ENCODE measurements at regions not wholly inside any gene's neighbourhood (a gene's known extent, or its start where the extent isn't known, plus 50 kb on each side); places are given as distances from the start of the nearest gene placed in this dataset.

GRCh38 chr7:46215987-46216567 is 295.0 kb upstream of the IGFBP3 start:
- no peak for DNase-seq

- DNase-seq: no peak
These were observed 293.5 kb upstream of the IGFBP3 start for GRCh38 chr7:46214526-46214925.

DNA sequence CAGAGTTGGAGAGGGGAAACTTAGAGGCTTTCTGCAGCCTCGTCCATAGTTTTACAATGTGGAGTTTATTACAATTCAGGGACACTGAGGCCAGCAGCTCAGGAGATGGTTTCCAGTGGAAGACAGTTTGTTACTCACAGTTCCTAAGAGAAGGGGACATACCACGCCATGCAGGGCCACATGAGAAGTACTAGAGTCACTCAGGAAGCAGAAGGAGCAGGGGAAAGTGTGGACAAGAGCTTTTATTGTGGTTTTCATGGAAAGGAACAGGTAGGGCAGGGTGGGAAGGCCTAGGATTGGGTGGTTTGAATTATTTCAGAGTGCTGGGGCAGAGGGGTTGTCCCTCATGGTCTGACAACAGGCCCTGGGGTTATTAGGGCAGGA is 292.1 kb upstream of the IGFBP3 start:
- DNase-seq: no peak

DNA sequence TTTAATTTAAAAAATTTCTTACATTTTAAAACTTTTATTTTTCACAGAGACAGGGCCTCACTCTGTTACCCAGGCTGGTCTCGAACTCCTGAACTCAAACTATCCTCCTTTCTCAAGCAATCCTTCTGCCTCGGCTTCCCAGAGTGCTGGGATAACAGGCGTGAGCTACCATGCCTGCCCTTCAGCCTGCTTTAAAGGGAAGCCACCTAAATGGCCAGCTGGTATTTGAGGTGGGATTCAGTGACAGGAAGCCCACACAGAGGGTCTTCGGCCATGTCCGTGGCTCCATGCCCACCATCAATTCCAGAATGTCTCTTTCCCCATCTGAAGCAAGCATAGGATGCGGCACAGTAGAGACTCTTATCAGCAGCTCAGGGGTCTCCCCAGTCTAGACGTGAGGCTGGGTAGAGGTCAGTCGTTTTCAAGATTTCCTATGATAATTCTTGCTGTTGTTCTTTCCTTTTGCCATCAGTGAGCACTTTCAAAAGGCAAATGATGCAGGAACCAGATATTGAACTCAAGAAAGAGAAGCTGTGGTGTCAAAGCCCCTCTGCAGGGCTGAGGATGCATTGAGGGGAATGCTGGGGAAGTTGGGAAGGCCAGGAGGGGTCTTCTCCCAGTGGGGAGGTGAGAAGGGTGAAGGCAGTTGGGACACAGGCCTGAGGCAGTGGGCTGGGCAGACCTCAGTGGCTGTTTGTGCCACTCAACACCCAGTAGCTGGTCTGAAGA is 291.5 kb upstream of the IGFBP3 start:
- DNase-seq: no peak

- no peak for DNase-seq
These were observed 289.4 kb upstream of the IGFBP3 start for GRCh38 chr7:46210467-46210866.

DNA sequence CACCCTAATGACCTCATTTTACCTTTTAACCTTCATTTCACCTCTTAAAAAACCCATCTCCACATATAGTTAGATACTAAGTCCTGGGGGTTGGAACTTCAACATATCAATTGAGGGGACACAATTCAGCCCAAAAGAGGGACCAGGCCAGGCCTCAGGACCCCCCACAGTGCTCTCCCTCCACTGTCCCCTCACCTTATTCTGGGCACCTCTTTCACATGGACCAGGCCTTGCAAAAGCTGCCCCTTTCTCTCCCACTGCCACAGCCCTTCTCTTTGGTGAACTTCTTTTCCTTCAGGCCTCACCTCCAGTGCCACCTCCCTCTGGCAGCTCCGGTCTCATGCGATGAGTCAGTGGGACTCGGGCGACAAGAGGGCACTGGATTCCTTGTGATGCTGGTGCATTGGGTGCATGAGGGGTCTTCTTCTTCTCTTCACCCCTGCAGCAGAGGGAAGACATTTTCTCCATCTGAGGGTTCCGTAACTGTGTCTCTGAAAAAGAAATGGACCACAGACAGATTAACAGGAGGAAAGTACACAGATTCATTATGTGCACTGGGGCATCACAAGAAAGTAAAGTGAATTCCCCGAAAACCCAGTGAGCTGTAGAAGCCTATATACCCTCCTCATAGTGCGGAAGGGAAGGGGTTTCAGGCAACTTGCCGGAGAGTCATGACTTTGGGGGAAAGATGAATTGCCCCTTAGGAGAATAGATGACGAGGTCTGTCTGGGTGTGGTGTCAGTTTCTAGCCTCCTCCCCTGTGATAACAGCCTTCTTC is 288.7 kb upstream of the IGFBP3 start:
- DNase-seq: no peak

DNA sequence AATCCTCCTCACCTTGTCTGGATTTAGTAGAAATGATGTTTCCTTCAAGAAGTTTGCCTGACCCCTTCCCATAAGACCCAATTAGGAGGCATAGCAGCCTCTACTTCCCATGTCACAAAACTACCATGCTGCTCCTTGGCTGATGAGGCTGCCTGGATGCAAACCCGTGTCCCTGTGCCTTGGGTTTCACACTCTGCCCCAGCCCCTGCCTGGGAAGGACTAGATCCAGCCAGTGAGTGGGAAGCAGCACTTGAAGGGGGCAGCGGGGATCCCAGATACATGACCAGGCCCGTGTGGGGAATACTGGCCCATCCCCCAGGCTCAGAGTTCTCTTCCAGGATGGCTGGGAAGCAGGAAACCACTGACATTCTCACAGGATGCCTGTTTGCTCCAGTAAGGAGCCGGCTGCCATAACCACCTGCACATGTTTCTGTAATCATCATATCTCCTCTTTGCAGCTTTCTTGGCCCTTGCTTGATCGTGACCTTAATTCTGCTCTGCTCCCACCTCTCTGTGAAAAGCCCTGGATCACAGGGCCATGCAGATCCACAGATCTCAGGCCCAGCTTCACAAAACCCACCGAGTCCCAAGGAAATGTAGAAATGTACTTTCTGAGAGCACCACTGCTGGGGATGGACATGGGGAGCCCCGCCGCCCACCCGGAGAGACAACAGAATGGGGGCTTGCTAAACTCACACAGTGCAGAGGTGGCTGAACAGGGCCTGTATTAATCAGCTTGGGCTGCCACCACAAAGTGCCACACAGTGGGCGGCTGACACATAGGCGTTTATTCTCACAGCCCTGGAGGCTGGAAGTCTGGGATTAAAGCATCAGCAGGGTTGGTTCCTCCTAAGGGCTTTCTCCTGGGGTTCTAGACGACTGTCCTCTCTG is 287.8 kb upstream of the IGFBP3 start:
- DNase-seq: no peak

- no peak for DNase-seq
These were observed 287.0 kb upstream of the IGFBP3 start for GRCh38 chr7:46207931-46208634.

DNA sequence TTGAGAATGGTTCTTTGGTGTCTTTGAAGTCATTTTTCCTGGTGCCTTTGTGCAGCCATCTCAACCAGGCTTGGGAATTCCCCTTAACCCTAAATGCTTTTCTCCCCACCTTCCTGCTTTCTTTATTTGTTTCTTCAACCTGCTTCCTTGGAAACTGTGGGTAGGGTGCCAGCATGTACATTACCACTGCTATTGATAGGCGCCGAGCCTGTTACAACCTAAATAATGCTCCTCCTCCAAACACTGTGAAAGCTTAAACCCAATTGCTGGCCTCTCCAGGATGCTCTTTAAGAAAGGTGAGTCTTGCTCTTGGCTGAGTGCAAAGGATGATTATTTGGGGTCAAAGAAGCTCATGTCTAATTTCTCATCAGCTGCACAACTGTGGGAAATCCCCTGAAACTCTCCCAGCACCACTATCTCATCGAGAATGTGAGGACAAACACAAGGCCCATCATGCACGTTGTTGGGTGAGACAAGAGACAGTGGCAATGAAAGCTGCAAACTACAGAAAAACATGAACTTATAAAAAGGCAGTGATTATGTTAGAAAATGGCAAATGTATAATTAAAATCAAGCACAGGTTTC is 285.5 kb upstream of the IGFBP3 start:
- no peak for DNase-seq

DNA sequence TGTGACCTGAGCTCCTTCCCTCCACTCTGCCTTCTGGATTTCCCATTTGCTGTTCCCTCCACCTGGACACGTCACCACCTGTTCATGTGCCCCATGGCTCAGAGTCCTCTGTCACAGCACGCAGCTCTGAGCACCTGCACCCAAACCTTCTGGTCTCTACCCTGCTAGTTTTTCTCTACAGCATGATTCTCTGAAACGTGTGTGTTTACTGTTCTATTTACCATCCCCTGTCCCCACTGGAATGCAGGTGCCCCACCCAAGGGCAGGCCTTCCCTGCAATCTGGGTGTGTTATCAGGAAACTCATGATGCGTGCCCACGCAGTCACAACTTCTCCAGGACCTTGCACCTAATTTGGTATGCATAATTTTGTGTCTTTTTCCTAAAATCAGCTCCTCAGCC is 284.4 kb upstream of the IGFBP3 start:
- DNase-seq: no peak

GRCh38 chr7:46203926-46204325 is 282.9 kb upstream of the IGFBP3 start:
- no peak for DNase-seq

DNA sequence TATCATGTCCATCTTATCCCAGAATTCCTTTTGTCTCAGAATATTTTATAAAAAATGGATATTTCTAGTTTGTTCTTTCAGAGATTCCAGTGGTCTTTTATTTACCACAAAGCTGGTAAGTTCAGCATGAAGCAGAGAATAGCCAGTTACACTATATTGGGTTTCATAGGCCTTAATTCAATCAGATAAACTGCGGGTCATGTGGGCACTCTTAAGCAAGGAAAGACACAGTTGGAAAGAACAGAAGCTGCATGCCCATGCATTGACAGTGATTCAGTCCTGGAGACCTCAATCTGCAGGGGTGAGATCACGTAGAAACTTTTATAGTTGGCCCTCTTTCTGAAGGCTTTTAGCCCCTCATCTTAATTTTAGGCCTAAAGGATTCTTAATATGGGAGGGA is 281.3 kb upstream of the IGFBP3 start:
- no peak for DNase-seq

- DNase-seq: no peak
These were observed 280.9 kb upstream of the IGFBP3 start for GRCh38 chr7:46201961-46202360.

DNA sequence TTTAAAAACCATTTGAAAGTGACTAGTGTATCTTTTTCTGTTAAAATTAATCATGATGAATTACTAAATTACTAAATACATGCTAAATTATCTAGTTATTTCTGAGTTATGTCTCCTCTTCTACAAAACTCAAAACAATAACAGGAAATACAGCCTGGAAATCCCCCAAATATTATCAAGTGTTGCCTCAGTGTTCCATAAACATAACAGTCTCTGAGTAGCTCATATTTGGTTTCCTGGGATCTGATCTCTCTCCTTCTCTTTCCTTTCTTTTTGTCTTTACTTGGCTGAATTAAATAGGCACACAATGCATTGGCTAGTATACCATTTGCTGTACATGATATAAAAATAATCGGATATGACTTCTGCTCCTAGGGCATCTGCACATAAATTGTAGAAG is 277.6 kb upstream of the IGFBP3 start:
- DNase-seq: no peak

GRCh38 chr7:46197785-46198540 is 276.9 kb upstream of the IGFBP3 start:
- DNase-seq: no peak

DNA sequence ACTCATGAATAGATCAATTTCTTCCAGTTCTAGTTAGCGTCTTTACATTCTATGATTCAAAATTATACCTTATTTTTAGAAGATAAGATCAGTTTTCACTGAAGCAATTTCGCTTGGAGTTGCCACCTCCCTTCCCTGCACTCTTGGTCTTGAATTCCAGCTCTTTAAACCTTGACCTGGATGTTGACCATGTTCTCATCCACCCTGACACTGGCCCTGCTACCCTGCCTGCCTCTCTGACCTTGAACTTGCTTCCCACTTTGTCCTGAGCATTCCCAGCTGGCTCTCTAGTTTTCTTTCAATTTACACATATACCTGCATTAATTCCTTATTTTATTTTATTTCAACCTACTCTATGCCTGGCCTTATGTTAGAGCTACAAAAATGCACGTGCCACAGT is 274.9 kb upstream of the IGFBP3 start:
- DNase-seq: no peak

- no peak for DNase-seq
These were observed 271.2 kb upstream of the IGFBP3 start for GRCh38 chr7:46192271-46192670.

DNA sequence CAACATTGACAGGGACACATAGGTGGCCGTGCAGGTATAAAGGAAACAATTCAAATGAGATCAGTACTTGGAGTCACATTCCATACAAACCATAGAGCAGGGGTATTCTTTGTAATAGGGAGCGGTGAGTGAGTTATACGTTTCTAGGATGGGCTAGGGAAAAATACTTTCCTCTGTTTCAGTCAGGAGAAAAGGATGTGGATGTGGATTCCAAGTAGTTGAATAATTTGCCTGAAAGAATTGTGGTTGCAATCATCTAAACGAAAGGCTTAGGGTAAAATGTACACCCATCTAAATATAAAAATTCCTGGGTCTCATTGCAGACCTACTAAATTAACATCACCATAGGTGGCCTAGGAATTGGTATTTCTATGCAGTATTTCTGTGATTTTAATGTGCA is 270.7 kb upstream of the IGFBP3 start:
- no peak for DNase-seq

GRCh38 chr7:46191296-46191695 is 270.2 kb upstream of the IGFBP3 start:
- DNase-seq: no peak

DNA sequence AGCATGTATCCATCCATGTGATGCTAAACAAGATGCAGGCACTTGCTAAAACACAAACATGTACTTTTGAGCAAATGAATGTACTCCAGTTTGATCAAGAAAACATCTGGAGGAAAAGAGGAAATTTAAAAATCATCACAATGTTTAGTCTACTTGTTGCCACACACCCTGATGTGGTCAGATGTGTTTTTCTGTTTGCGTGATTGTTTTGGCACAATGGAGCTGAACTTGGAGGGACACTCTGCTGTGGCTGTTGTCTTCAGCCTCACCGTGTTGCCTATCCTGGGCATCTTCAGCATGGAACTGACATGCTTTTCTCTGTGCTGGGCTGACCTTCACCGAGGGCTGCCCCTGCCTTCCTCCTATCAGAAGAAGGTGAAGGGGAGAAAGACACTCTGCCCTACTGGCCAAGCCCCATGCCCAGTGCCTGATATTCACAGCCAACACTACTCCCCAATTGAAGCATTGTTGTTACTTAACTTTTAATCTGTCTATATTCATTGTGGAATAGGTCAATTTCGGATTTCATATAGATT is 268.3 kb upstream of the IGFBP3 start:
- DNase-seq: no peak

- no peak for DNase-seq
These were observed 265.1 kb upstream of the IGFBP3 start for GRCh38 chr7:46186131-46186530.
